Breast epithelium (tissue), 4 donors: ENCODE measurements at regions not wholly inside any gene's neighbourhood (a gene's known extent, or its start where the extent isn't known, plus 50 kb on each side); places are given as distances from the start of the nearest gene placed in this dataset.

Experiments used
- DNase-seq, 2 donors: peaks; one replicate each; pipeline ENCODE4 v3.0.0-alpha.2; 2019; ENCODE audit warnings: low spot score in 2 of 2
- H3K27ac ChIP-seq, 2 donors: fragments of 200-600 bp; sonication (generic) in 1 of 2; one replicate each; pipeline ENCODE4 v1.5.1; 2016 to 2019; ENCODE audit warnings: mild to moderate bottlenecking in 1 of 2
- H3K27me3 ChIP-seq, 2 donors: fragments of 200-600 bp; sonication (generic) in 1 of 2; one replicate each; pipeline versions ENCODE4 v1.5.1 to v1.6.0; 2017 to 2019; ENCODE audit warnings: control low read depth in 1 of 2, mild to moderate bottlenecking in 1 of 2
- H3K36me3 ChIP-seq: fragments of 200-600 bp; one replicate; pipeline ENCODE4 v1.5.1; 2019
- H3K4me1 ChIP-seq, 2 donors: fragments of 200-600 bp; sonication (generic); one replicate each; pipeline ENCODE4 v1.5.1; 2016 to 2019; ENCODE audit warnings: control low read depth in 1 of 2
- H3K4me3 ChIP-seq, 3 donors: fragments of 200-600 bp; sonication (generic); 1 replicate in 2 of 3; 2 replicates in 1 of 3; pipeline ENCODE4 v1.5.1; 2016 to 2019; ENCODE audit warnings: mild to moderate bottlenecking in 3 of 3, moderate library complexity in 2 of 3
- H3K9me3 ChIP-seq, 2 donors: fragments of 200-600 bp; sonication (generic) in 1 of 2; one replicate each; pipeline ENCODE4 v1.5.1; 2016 to 2019; ENCODE audit warnings: control low read depth in 1 of 2
- POLR2A ChIP-seq: fragments of 450-650 bp; IDR thresholded peaks from one replicate; pipeline ENCODE4 v1.6.1; 2016; ENCODE audit warnings: antibody characterized with exemption, mild to moderate bottlenecking, moderate library complexity
- POLR2AphosphoS5 ChIP-seq, 3 donors: sonication (generic); formaldehyde crosslinking; IDR thresholded peaks; one replicate each; pipeline ENCODE4 v1.6.1; 2017; ENCODE audit warnings: antibody characterized with exemption in 3 of 3
- intact Hi-C: fragments of 100-400 bp; cut with DNase I; formaldehyde crosslinking; loops from one replicate; pipeline ENCODE4 v1.15.1; 2023; ENCODE audit warnings: low total_unique reads
- TF ChIP-seq, protein P1 (sequence below), 3 donors: fragments of 450-650 bp; IDR thresholded peaks; one replicate each; pipeline ENCODE4 v1.5.1; 2016 to 2017; ENCODE audit warnings: antibody characterized with exemption in 3 of 3, mild to moderate bottlenecking in 3 of 3, moderate library complexity in 3 of 3

DNA sequence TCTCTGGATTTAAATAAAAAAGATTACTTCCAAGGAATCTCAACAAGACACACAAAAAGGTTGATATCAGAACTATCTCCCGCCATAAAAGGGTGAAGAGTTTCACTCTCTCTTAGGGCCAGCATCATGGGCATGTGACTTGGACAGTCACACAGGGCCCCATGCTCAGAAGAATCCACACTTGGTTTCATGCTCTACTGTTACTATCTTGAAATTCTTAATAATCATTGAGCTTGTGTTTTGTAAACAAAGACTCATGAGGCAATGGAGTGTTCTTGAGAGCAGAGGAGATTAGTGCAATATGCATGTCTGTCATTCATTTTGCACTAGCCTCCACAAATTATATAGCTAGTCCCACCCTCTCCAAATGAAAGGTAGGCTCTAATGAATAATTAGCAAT lies 58.4 kb downstream of the HMHB1 start:
- no peak overlapping the region for H3K27ac ChIP-seq
- intact Hi-C loops = no loop called here
- no peaks in the 10 kb centered on the region for H3K4me1 ChIP-seq
- DNase-seq = no peak
- no peaks in the 10 kb centered on the region for H3K9me3 ChIP-seq
- TF ChIP-seq POLR2AphosphoS5 (IDR thresholded peaks at IDR 0.05) (no peak), POLR2A (no peak)
- TF ChIP-seq, protein P1, sequence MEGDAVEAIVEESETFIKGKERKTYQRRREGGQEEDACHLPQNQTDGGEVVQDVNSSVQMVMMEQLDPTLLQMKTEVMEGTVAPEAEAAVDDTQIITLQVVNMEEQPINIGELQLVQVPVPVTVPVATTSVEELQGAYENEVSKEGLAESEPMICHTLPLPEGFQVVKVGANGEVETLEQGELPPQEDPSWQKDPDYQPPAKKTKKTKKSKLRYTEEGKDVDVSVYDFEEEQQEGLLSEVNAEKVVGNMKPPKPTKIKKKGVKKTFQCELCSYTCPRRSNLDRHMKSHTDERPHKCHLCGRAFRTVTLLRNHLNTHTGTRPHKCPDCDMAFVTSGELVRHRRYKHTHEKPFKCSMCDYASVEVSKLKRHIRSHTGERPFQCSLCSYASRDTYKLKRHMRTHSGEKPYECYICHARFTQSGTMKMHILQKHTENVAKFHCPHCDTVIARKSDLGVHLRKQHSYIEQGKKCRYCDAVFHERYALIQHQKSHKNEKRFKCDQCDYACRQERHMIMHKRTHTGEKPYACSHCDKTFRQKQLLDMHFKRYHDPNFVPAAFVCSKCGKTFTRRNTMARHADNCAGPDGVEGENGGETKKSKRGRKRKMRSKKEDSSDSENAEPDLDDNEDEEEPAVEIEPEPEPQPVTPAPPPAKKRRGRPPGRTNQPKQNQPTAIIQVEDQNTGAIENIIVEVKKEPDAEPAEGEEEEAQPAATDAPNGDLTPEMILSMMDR (IDR thresholded peaks at IDR 0.05) = no peak
- H3K4me3 ChIP-seq = no peak overlapping the region
- H3K27me3 ChIP-seq = no peaks in the 10 kb centered on the region
- H3K36me3 ChIP-seq = no peaks in the 10 kb centered on the region

DNA sequence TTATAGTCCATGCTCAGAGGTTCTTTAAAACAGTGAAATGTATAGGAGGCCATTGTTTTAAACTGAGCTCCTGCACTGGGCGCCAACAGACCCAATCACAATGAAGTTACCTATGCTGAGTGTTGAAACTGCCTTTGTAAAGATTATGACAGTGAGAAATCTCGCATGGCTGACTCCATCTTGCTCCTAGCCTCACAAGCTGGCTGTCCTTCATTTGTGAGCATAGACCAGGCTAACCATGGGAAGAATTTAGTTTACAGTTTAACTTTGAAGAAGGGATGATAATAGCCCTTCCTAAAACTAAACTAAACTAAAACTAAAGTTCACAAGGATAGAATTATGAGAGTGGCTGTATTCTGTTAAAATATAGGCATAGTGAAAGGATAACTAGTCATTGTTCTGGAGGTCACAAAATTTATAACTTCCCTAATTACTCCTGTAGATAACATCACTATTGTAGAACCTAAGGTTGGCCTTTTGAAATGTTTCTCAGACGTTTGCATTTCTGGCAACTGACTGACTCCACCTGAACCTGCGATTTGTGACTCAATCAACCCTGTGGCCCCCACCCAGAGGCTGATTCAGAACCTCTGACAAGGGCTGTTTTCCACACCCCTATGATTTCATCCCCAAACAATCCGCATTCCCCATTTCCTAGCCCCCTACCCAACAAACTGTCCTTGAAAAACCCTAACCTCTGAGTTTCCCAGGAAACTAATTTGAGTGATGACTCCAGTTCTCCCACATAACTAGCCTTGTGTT lies 59.1 kb downstream of the HMHB1 start:
- Histone ChIP-seq H3K36me3 (no peaks in the 10 kb centered on the region), H3K27me3 (no peaks in the 10 kb centered on the region), H3K27ac (no peak overlapping the region), H3K4me3 (no peak overlapping the region), H3K4me1 (no peaks in the 10 kb centered on the region), H3K9me3 (no peaks in the 10 kb centered on the region)
- TF ChIP-seq, protein P1 (IDR thresholded peaks at IDR 0.05) = no peak
- no peak for TF ChIP-seq POLR2A
- intact Hi-C loops = no loop called here
- DNase-seq = no peak

DNA sequence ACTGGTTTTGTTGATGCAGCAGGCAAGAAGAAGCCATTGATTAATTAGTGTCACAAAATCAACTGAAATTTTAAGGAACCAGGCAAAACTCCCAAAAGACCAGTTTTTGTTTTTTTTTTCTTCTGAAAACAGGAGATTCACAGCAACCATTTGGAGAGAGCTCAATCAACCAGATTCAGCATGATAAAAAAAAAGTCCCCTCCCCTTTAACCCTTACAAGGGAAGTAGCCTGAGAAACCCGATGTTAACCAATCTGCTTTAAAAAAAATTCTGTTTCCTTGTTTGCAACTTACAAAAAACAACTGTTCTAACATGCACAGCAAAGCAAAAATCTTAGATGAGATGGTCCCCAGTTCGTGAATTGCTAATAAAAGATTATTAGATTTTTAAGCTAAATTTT lies 59.7 kb downstream of the HMHB1 start:
- no peaks in the 10 kb centered on the region for H3K27me3 ChIP-seq
- no peak overlapping the region for H3K27ac ChIP-seq
- TF ChIP-seq POLR2A = no peak
- TF ChIP-seq, protein P1 (IDR thresholded peaks at IDR 0.05) = no peak
- no peak for TF ChIP-seq POLR2AphosphoS5 (IDR thresholded peaks at IDR 0.05)
- no peaks in the 10 kb centered on the region for H3K9me3 ChIP-seq
- intact Hi-C loops = no loop called here
- no peaks in the 10 kb centered on the region for H3K4me1 ChIP-seq
- no peaks in the 10 kb centered on the region for H3K36me3 ChIP-seq
- no peak for DNase-seq
- no peak overlapping the region for H3K4me3 ChIP-seq

DNA sequence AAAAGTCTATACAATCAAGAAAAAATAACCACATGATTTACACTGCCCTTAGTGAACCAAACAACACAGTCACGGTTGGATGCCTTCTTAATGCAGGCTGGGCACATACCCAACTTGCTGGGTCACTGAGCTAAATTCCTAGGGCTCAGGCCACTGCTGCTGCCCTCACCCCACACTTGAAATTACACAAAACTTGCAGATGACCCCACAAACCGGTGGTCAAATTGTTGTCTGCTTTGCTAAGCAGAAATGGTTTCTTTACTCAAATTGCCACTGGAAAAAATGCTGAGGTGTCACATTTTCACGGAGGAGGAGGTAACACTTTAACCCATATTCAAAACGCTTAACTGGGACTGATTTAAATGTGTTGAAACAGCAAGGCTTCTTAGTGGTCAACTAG lies 62.4 kb downstream of the HMHB1 start:
- TF ChIP-seq POLR2A = no peak
- TF ChIP-seq, protein P1 (IDR thresholded peaks at IDR 0.05) = no peak
- TF ChIP-seq POLR2AphosphoS5 (IDR thresholded peaks at IDR 0.05) = no peak
- Histone ChIP-seq H3K27ac (no peak overlapping the region), H3K4me1 (no peaks in the 10 kb centered on the region), H3K4me3 (no peak overlapping the region), H3K36me3 (no peaks in the 10 kb centered on the region), H3K27me3 (no peaks in the 10 kb centered on the region), H3K9me3 (no peaks in the 10 kb centered on the region)
- intact Hi-C loops = no loop called here
- DNase-seq = no peak

DNA sequence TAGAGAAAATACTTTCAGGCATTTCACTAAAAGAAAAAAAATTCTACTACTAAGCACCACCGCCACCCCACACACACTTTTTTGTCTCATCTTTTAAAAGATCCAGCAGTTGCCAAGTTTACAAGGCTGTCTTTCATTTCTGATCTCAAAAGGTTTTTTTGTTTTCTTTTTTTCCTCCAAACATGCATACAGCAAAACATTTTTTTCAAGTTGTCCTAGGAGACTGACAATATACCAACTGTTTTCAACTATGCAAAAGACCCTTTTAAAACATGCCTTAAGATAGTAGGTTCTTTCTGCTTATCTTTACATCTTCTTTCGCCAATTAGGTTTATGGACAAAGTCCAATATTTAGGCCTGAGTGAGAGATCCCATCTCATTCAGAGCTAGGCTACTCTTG lies 65.2 kb downstream of the HMHB1 start:
- Histone ChIP-seq H3K4me3 (no peak overlapping the region), H3K27ac (no peak overlapping the region), H3K36me3 (no peaks in the 10 kb centered on the region), H3K9me3 (no peaks in the 10 kb centered on the region), H3K4me1 (no peaks in the 10 kb centered on the region), H3K27me3 (no peaks in the 10 kb centered on the region)
- intact Hi-C loops = no loop called here
- no peak for TF ChIP-seq POLR2AphosphoS5 (IDR thresholded peaks at IDR 0.05)
- no peak for TF ChIP-seq POLR2A
- TF ChIP-seq, protein P1 (IDR thresholded peaks at IDR 0.05) = no peak
- DNase-seq = no peak
